GM12872 (cell line): ENCODE measurements at regions not wholly inside any gene's neighbourhood (a gene's known extent, or its start where the extent isn't known, plus 50 kb on each side); places are given as distances from the start of the nearest gene placed in this dataset.

Source experiments
- TF ChIP-seq, protein P1 (sequence below): IDR thresholded peaks from 3 replicates; pipeline ENCODE4 v1.5.1; 2011; ENCODE audit warnings: low read depth, mild to moderate bottlenecking, low read length, moderate library complexity; ENCODE audit not compliant: insufficient read depth

DNA sequence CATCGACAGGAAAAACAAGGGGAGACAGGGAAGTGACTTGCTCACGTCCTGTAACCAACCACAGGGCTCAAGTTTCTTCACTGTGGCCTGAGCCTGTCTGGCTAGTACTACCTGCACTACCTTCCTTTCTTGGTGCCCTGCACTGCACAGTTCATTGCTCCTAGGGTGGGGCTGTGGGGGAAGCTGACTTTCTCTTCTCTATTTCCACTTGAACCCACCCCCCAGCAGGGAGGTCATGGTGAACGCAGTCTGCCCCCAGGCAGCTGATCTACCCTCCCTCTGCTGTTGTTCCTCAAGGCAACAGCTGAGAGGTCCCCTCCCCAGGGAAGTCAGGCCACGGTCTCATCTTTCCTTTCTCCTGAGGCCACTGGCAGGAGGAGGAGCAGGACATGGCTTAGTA, 532.1 kb downstream of the SOX11 start:
- TF ChIP-seq, protein P1, sequence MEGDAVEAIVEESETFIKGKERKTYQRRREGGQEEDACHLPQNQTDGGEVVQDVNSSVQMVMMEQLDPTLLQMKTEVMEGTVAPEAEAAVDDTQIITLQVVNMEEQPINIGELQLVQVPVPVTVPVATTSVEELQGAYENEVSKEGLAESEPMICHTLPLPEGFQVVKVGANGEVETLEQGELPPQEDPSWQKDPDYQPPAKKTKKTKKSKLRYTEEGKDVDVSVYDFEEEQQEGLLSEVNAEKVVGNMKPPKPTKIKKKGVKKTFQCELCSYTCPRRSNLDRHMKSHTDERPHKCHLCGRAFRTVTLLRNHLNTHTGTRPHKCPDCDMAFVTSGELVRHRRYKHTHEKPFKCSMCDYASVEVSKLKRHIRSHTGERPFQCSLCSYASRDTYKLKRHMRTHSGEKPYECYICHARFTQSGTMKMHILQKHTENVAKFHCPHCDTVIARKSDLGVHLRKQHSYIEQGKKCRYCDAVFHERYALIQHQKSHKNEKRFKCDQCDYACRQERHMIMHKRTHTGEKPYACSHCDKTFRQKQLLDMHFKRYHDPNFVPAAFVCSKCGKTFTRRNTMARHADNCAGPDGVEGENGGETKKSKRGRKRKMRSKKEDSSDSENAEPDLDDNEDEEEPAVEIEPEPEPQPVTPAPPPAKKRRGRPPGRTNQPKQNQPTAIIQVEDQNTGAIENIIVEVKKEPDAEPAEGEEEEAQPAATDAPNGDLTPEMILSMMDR: no peak

DNA sequence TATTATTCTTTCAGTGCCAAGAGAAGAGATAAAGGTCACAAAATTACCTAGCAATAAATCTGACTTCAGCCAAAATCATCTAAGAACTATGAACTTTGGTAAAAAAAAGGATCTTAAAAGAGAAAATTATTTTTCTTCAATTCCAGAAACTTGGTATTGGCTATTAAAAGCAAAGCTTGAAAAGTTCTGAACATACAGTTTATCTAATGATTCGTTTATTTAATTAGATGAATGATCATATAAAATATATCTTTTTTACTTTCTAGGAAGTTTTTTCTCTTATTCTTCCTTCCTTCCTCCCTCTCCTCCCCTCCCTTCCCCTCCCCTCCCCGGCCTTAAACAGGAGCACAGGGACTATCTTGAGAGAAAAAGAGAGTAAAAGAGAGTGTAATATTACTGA, 536.1 kb downstream of the SOX11 start:
- TF ChIP-seq, protein P1: no peak

DNA sequence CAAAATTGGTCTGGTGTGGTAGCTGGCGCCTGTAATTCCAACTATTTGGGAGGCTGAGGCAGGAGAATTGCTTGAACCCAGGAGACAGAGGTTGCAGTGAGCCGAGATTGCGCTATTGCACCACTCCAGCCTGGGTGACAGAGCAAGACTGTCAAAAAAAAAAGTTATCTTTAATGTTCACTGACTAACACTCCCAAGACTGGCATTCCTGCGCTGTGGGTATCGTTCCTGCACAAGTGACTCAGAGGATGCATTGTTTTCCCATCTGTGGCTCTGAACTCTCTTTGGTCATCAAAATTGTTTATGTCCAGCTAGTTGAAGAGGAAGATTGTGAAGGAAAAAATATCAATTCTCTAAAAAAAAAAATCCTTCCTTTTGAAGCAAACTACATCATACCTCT, 539.0 kb downstream of the SOX11 start:
- TF ChIP-seq, protein P1: no peak

DNA sequence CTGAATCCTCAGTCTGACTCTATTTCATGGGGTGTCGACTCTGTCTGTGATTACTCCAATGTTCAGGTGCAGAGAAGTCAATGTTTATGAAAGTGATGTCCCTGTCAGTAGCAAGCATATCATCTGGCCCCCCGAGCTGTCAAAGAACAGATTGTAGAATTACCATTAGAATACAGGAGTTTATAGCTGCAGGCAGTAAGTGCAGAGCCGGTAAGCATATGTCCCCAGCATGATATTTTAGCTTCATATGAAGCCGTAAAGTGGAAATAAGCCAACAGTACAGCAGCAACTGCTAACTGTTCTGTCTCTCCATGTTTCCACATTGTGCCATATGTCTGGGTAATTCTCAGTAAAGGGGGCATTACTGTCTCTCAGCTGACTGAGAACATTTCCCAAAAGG, 541.8 kb downstream of the SOX11 start:
- TF ChIP-seq, protein P1: no peak

DNA sequence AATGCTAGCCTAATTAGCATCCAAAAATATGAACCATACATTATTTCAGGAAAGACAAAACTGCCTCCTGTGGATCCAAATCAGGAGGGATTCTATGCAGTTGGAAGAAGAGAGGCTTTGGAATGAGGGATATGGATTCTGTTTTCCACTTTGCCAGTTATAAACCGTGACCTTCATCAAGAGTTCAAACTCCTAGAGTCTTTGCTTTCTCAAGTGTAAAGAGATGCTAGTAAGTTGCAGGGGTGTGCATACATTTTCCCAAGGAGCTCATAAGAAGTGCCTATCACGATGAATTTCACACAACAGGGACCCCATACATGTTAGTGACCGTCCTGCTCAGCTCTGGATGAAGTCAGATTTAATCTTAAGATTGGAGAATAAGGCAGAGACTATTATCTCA, 542.5 kb downstream of the SOX11 start:
- TF ChIP-seq, protein P1: no peak

DNA sequence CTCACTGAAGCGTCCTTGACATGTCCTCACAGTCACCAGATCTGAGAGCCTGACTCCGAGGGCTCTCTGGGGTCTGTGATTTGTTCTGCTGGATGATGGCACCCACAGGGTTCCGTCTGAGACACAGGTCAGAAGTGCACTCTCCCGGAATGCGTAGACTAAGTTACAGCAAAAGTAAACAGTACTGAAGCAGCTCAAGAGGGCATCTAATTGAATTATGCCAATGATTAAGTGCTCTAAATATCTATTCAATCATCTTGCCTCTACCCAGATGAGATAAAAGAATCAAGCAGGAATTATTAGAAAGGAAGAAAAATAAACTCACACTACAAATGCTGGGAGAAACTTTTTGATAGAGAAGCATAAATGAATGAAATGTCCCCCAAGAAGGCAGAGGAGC, 544.1 kb downstream of the SOX11 start:
- TF ChIP-seq, protein P1: no peak

DNA sequence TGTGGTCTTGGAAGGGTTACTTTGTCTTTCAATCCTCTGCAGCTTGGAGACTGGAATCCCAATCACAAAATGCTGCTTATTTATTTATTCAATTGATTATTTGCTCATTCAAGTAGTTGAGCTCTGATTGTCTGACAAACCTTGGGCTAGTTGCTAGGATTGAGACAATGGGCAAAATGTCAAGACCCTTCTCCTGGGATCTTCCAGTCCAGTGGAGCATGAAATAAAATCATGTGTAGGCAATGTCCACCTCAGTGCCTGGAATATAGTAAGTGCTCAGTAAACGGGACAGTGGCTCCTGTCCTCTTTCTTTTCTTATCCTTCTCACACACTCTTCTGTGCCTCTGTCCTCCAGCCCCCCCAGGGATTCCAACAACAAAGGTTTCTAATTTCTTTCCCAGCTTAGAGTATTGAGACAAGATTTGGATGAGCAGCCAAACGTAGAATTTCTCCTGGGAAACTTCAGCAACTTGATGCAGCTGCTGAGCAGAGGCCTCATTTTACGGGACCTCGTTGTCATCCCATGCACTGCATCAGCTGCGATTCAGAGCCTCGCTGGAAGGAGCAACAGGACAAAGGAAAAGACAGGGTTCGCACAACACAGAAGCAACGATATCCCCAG, 545.0 kb downstream of the SOX11 start:
- TF ChIP-seq, protein P1: no peak
